Peyer's patch (tissue), 4 donors: ENCODE measurements at regions not wholly inside any gene's neighbourhood (a gene's known extent, or its start where the extent isn't known, plus 50 kb on each side); places are given as distances from the start of the nearest gene placed in this dataset.

Experiments
- CTCF ChIP-seq, 6 experiments: fragments of 450-650 bp in 4 of 6; fragments of 200-600 bp in 2 of 6; sonication (generic) in 1 of 6; IDR thresholded peaks; one replicate each; pipeline ENCODE4 v1.5.1; 2017 to 2019; ENCODE audit warnings: antibody characterized with exemption in 6 of 6, mild to moderate bottlenecking in 3 of 6, moderate library complexity in 1 of 6
- POLR2A ChIP-seq, 2 donors: fragments of 450-650 bp; IDR thresholded peaks; one replicate each; pipeline ENCODE4 v1.5.1; 2017; ENCODE audit warnings: antibody characterized with exemption in 2 of 2, mild to moderate bottlenecking in 2 of 2, moderate library complexity in 2 of 2

GRCh38 chr10:28942012-28942411 lies 264.7 kb downstream of the BAMBI start:
- TF ChIP-seq CTCF (IDR thresholded peaks at IDR 0.05) (no peak), POLR2A (IDR thresholded peaks at IDR 0.05) (no peak)
